Neural progenitor cell (in vitro differentiated cells): ENCODE measurements at regions not wholly inside any gene's neighbourhood (a gene's known extent, or its start where the extent isn't known, plus 50 kb on each side); places are given as distances from the start of the nearest gene placed in this dataset.

Source experiments
- EZH2 ChIP-seq: fragments of 200-600 bp; sonication (generic); IDR thresholded peaks from 2 replicates; pipeline ENCODE4 v1.6.1; 2017; ENCODE audit warnings: antibody characterized with exemption, mild to moderate bottlenecking, moderate library complexity
- EZH2phosphoT487 ChIP-seq: fragments of 200-600 bp; sonication (generic); IDR thresholded peaks from 2 replicates; pipeline ENCODE4 v1.6.1; 2017; ENCODE audit warnings: antibody characterized with exemption
- TF ChIP-seq, protein P1 (sequence below): fragments of 200-600 bp; sonication (generic); IDR thresholded peaks from 2 replicates; pipeline ENCODE4 v1.5.1; 2017; ENCODE audit warnings: antibody characterized with exemption, mild to moderate bottlenecking

DNA sequence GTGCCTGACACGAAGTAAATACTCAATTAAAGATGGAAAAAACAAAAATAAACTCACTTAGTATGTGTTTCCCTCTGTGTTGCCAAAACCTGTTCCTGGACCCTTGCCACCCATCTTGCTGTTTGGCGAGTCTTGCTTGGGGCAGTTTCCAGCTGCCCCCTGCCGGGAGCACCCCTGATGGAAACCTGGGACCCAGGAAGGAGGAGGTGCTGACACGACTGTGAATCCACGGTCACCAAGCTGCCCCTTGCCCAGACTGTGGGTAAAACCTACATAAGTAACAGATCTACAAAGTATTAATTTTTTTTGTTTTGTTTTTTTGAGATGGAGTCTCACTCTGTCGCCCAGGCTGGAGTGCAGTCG lies 50.1 kb upstream of the SIAH1 start:
- TF ChIP-seq EZH2, result no peak
- TF ChIP-seq, protein P1, sequence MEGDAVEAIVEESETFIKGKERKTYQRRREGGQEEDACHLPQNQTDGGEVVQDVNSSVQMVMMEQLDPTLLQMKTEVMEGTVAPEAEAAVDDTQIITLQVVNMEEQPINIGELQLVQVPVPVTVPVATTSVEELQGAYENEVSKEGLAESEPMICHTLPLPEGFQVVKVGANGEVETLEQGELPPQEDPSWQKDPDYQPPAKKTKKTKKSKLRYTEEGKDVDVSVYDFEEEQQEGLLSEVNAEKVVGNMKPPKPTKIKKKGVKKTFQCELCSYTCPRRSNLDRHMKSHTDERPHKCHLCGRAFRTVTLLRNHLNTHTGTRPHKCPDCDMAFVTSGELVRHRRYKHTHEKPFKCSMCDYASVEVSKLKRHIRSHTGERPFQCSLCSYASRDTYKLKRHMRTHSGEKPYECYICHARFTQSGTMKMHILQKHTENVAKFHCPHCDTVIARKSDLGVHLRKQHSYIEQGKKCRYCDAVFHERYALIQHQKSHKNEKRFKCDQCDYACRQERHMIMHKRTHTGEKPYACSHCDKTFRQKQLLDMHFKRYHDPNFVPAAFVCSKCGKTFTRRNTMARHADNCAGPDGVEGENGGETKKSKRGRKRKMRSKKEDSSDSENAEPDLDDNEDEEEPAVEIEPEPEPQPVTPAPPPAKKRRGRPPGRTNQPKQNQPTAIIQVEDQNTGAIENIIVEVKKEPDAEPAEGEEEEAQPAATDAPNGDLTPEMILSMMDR, result no peak
- no peak for TF ChIP-seq EZH2phosphoT487
